HG02763 (cell line): ENCODE measurements at regions not wholly inside any gene's neighbourhood (a gene's known extent, or its start where the extent isn't known, plus 50 kb on each side); places are given as distances from the start of the nearest gene placed in this dataset.
"Not testable (repeated sequence)": the region's sequence is repeated elsewhere in the genome, so short reads cannot be mapped to it uniquely, and the experiment has no call there.

ENCODE experiments used
- ATAC-seq: cut with Tn5 transposase; IDR thresholded peaks from one replicate; pipeline ENCODE4 v1.9.1; 2021; ENCODE audit warnings: mild to moderate bottlenecking, moderate library complexity; ENCODE audit not compliant: unreplicated experiment

- not testable (repeated sequence) for ATAC-seq
These were observed 214.3 kb upstream of the FSCB start for GRCh38 chr14:44721395-44721794.

DNA sequence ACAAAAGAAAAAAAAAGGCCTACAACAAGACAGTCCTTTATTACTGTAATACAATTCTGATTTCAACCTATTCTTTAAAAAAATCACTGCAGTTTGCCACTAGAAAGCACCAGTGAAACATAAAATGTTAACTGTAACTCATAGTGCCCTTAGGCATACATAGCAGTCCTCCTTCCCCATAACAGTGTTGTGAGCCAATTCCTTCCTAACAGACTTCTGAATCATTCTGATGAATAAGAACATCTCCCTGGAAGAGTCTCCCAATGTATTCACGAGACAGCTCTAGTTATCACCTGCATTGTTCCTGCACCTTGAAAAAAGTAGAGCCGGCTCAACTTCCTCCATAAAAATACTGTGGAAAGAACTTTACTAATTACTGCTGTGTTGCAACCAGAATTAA is 213.6 kb upstream of the FSCB start:
- ATAC-seq = no peak

DNA sequence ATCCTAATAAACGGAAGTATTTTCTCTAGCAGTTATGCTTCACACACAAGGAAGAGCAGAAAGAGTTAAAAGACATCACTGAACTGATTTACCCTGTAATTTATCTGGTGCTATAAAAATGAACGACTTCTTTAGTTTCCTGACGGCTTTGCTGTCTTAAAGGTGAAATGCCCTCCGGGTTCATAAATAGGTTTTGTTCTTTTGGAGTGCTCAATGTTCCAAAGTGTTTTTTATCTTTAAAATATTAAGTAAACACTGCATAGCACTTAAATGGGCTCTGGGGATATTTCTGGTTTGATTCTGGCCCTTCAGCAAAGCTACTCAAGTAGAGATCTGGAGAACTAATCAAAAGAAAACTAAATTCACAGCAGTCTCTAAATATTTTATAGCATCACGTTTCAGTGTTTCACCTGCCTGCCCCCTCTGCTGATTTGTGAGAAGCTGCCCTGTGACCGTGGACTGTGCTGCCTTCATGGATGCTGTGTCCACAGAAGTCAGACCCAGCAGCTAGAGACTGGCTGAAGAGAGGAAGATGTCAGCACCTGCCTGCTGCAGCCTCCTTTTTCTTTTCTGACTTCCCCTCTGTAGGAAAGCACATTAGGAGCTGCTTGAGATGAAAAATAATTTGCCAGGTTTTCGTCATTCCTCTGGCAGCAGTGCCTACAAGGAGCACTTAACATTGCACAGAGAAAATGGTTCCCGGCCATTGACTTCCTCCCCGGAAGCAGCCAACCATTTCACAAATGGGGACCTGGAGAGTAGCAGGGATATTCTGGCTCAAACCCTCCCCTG is 205.1 kb upstream of the FSCB start:
- no peak for ATAC-seq

GRCh38 chr14:44701563-44702263 is 194.6 kb upstream of the FSCB start:
- ATAC-seq = no peak

DNA sequence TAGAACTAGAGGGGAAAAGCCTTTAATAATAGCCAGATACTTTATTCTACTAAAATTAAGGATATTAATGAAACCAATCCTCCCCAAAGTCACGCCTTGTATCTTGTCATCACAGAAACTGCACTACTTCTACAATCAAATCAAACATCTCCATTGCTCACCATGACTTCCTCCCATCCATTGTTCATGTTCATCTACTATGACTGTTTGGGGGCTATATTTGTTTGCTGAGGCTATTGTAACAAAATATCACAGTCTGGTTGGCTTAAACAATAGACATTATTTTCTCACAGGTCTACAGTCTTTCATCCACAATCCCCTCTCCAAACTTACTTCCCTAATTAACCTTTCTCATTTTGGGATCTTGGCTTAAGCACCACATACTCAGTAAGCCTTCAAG is 193.6 kb upstream of the FSCB start:
- ATAC-seq = no peak

DNA sequence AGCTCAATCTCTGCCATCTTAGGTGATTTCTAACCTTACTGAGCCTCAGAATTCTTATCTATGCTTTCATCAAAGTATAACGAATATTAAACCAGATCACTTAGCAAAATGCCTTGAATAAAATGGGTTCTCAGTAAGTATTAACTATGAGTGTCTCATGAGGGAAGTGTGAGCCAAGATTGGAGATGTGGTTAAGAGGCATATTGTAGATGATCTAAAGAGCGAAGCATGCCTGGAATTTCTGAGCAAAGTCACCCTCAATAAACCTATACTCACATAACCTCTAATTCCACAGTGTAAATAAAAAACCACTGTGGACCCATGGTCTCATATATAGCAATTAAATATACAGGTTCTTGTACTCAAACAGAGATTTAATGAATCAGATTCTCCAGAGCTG is 193.1 kb upstream of the FSCB start:
- no peak for ATAC-seq

- ATAC-seq = no peak
These were observed 192.3 kb upstream of the FSCB start for GRCh38 chr14:44699391-44699790.

DNA sequence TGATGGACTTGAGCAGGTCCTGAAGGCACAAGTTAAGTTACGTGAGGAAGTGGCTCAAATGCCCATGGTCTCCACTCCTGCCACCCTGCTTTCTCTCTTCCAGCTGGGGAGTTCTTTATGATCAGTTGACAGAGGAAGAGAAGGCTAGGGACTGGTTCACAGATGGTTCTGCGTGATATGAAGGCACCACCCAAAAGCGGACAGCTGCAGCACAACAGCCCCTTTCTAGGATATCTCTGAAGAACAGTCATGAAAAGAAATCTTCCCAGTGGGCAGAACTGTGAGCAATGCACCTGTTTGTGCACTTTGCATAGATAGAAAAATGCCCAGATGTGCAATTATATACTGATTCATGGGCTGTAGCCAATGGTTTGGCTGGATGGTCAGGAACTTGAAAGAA is 162.4 kb upstream of the FSCB start:
- ATAC-seq = no peak

DNA sequence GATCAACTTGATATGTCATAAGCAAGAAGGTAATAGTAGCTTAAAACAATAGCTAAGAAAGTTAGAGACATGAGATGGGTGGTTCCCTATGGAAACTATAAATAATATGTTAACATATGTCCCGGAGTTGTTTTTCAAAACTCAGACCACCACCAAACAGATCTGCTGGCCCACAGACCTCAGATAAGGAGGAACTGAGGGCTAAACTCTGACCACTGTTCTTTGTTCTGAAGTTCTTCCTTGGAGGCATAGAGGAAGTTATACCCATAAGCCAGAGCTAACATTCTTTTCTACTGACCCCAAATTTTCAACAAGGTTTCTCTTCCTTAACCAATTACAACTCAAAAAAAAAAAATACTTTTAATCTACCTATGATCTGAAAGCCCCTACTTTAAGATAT is 156.1 kb upstream of the FSCB start:
- no peak for ATAC-seq

GRCh38 chr14:44662250-44662891 is 155.3 kb upstream of the FSCB start:
- ATAC-seq = no peak

GRCh38 chr14:44658389-44658696 is 151.3 kb upstream of the FSCB start:
- ATAC-seq = no peak

DNA sequence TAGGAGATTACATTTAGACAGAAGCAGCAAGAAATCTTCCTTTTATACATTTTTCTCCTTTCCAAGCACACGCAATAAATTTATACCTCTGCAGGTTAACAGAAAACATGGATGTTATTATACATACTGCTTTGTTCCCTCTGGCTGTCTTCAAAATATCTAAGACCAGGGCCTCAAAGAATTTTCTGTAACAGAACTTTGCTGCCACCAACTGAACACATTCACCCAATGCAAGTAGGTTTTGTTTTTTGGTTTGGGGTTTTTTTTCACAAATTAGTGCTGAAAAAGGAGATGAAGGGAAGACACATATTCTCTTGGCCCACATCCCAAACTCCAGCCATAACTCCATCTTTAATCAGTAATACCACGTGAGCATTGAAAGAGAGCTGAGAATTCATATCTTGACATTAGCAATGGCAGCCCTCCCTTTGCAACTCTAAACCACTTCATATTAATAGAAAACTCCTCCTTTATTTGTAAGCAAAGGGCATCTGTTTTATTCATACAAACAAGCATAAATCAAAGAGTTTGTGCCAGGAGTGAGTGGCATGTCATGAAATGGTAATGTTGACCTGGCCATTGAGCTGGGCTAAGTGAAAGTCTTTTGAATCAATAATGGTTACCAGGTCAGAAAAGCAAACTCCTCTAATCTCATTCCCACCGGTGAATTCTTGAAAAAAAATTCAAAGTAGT is 150.8 kb upstream of the FSCB start:
- ATAC-seq = no peak

DNA sequence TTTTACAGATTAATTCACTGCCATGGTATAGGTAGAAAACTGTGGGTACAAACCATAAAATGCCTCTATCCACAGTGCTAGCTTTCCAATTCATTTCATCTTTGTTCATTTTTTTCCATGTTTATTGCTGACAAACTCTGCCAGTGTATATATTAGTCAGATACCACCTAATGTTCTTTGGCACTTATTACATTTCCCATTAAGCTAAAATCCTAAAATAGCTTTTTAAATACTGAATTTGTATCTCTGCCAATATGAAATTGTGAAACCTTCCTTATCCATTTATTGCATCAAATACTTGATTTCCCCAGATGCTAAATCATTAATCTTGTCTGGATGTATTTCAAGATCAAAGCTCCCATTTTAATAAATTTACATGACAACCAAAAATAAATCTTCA is 150.1 kb upstream of the FSCB start:
- no peak for ATAC-seq

DNA sequence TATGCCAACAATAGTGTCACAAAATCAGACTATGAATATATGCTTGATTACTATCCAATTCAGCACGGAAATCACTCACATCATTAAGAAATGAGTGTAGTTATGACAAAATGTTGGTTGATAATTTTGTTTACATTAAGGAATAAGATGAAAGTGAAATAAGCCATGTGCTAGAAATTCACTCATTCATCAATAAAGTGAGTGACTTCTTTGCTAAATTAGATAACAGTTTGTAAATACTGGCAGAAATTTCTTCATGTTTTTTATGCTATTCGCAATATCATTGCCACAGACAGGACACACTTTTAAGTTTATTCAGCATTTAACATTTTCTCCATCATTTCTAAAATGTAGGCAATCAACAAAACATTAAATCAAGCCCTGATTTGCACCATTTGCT is 147.5 kb upstream of the FSCB start:
- ATAC-seq = no peak

DNA sequence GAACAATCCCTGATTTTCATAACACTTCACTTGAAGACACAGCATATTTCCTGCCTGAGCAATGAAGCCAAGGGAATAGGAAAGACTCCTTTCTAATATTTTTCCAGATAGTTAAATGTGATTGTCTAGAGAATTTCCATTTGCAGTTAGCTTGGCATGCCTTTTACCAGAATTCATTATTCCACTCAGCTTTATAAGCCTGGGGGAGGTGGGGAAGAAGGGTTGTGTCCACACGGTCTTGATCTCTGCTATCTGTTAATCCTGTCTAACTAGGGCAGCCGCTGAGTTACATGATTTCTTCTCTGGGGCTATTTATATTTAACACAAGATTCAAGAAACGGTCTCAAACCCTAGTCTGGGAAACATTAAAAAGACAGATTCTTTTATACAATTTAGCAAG is 146.6 kb upstream of the FSCB start:
- ATAC-seq = no peak

- ATAC-seq = no peak
These were observed 145.6 kb upstream of the FSCB start for GRCh38 chr14:44652640-44653039.

- ATAC-seq = no peak
These were observed 142.0 kb upstream of the FSCB start for GRCh38 chr14:44649061-44649460.

GRCh38 chr14:44640416-44640815 is 133.3 kb upstream of the FSCB start:
- no peak for ATAC-seq

- no peak for ATAC-seq
These were observed 132.8 kb upstream of the FSCB start for GRCh38 chr14:44639781-44640385.

DNA sequence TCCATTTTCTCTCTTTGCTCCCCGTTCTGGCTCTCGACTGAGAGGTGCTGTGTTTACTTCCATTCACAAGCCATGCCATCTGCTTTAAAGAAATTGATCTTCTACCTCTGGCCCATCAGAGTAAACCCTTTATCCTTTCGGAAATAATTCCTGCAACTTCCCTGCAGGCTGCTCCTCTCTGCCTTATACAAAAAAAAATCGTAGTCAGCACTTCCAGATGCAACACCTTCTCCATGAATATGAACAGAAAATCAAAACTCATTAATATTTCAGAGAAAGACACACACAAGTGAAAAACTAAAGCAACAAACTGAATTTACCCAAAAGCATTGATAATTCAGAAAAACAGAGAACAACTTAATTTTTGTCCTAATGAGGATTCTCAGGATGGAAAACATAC is 127.6 kb upstream of the FSCB start:
- ATAC-seq = no peak

DNA sequence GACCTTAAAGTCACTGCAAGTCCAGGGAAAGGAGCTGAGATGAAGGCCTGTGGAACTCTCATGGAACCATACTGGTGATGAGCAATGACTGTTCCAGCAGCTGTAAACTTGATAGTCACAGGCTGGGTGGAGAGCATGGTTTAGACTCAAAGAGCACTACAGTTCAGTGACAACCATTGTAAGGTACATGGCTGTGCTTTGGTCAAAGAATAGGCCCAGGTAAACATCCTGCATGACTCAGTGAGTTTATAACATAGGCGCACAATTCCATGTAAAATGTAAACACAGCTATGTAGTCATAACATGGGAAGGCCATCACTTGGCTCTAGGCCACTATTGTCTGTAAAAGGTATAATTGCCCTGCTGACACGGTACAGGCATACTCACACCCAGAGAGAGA is 119.3 kb upstream of the FSCB start:
- ATAC-seq = no peak
